ENCODE measurements at regions not wholly inside any gene's neighbourhood (a gene's known extent, or its start where the extent isn't known, plus 50 kb on each side); places are given as distances from the start of the nearest gene placed in this dataset.

DNA sequence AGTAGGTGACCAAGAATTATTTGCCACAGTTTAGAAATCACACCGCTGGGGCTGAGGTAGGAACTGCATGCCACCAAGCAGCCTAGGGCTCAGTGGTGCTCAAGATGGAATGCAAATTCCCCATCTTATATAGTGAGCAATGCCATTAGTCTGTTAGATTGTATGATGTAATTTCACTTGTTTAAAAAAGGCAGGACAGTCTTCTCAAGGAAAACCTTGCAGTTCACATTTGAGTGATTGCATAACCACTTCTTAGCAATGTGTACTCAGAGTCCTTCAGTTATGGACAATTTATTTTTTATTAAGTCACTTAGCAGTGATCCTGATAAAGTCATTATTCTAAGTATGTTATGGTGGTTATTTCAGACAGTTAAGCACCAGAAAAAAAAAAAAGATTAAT lies 142.9 kb upstream of the SFRP2 start:
- no peak overlapping the region for H3K27ac Mint-ChIP-seq
- TF ChIP-seq, protein P1, sequence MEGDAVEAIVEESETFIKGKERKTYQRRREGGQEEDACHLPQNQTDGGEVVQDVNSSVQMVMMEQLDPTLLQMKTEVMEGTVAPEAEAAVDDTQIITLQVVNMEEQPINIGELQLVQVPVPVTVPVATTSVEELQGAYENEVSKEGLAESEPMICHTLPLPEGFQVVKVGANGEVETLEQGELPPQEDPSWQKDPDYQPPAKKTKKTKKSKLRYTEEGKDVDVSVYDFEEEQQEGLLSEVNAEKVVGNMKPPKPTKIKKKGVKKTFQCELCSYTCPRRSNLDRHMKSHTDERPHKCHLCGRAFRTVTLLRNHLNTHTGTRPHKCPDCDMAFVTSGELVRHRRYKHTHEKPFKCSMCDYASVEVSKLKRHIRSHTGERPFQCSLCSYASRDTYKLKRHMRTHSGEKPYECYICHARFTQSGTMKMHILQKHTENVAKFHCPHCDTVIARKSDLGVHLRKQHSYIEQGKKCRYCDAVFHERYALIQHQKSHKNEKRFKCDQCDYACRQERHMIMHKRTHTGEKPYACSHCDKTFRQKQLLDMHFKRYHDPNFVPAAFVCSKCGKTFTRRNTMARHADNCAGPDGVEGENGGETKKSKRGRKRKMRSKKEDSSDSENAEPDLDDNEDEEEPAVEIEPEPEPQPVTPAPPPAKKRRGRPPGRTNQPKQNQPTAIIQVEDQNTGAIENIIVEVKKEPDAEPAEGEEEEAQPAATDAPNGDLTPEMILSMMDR (IDR thresholded peaks at IDR 0.05; ENCODE audit: unreplicated experiment): no peak
- DNase-seq (ENCODE audit: low spot score in 2 of 2, unreplicated experiment in 2 of 2): no peak
- H3K36me3 Mint-ChIP-seq: no peaks in the 10 kb centered on the region
- H3K27me3 Mint-ChIP-seq (ENCODE audit: low read depth): no peaks in the 10 kb centered on the region
- no peaks in the 10 kb centered on the region for H3K9me3 Mint-ChIP-seq
- no peak overlapping the region for H3K4me3 Mint-ChIP-seq
- peaks cover 4% of the 10 kb centered on the region for H3K4me1 Mint-ChIP-seq

DNA sequence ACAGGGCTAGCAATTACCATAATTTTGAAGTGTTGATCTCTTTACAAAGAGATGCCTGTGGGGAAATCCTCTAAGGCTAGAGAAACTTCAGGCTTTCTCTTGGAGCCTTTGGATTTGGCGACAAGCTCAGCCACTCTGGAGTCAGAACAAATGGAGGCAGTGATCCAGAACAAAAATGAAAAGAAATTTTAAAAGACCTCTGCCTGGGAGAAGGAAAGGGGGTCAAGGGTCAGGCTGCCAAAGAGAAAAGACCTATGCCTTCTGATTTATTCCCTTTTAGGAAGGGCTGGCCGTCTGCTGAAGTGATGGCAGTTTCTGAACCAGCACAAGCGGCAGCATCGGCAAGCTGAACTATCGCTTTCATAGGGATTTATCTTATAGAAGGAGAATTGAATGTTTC lies 140.8 kb upstream of the SFRP2 start:
- TF ChIP-seq, protein P1 (IDR thresholded peaks at IDR 0.05; ENCODE audit: unreplicated experiment): no peak
- H3K4me3 Mint-ChIP-seq: no peak overlapping the region
- no peaks in the 10 kb centered on the region for H3K27me3 Mint-ChIP-seq (ENCODE audit: low read depth)
- no peaks in the 10 kb centered on the region for H3K36me3 Mint-ChIP-seq
- no peak overlapping the region for H3K27ac Mint-ChIP-seq
- peaks cover 4% of the 10 kb centered on the region for H3K4me1 Mint-ChIP-seq
- no peak for DNase-seq (ENCODE audit: low spot score in 2 of 2, unreplicated experiment in 2 of 2)
- no peaks in the 10 kb centered on the region for H3K9me3 Mint-ChIP-seq

DNA sequence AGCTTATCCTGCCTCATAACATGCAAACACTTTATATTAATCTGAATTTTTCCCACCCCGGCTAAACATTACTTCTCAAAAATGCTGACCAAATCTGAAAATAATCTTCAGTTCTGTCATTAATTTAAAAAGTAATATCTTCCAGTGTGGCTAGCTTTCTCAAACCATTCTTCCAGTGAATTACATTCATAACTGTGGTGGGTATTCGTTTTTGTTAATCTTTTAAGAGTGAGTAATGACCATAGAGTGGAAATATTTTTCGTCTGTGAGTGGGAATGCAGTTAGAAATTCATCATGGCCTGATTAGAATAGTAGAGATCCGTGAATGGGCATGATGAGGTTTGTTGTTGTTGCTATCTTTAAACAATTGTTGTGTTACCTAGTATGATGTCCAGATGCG lies 138.6 kb upstream of the SFRP2 start:
- no peaks in the 10 kb centered on the region for H3K36me3 Mint-ChIP-seq
- H3K9me3 Mint-ChIP-seq: no peaks in the 10 kb centered on the region
- H3K4me1 Mint-ChIP-seq: no peaks in the 10 kb centered on the region
- no peak overlapping the region for H3K4me3 Mint-ChIP-seq
- no peak overlapping the region for H3K27ac Mint-ChIP-seq
- DNase-seq (ENCODE audit: low spot score in 2 of 2, unreplicated experiment in 2 of 2): no peak
- no peaks in the 10 kb centered on the region for H3K27me3 Mint-ChIP-seq (ENCODE audit: low read depth)
- TF ChIP-seq, protein P1 (IDR thresholded peaks at IDR 0.05; ENCODE audit: unreplicated experiment): no peak

DNA sequence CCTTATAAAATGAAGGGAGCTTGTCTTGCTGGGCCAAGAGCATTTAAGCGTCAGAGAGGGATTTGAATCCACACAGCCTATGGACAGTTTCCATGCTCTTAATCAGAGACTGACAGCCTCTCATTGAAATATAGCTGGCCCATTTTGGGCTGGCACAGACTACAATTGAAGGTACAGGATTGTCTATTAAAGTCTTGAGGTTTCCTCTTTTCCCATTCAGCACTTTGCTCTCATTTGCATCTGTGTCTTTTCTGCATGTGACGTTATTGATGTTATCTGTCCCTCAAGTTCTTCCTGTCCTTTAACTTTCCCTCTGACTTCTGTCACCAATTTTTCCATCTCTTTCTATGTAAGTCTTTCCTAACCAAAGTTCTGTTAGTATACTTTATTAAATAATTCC lies 133.3 kb upstream of the SFRP2 start:
- H3K36me3 Mint-ChIP-seq: no peaks in the 10 kb centered on the region
- no peak for DNase-seq (ENCODE audit: low spot score in 2 of 2, unreplicated experiment in 2 of 2)
- H3K4me1 Mint-ChIP-seq: peaks cover 2% of the 10 kb centered on the region
- no peak overlapping the region for H3K4me3 Mint-ChIP-seq
- no peak overlapping the region for H3K27ac Mint-ChIP-seq
- TF ChIP-seq, protein P1 (IDR thresholded peaks at IDR 0.05; ENCODE audit: unreplicated experiment): no peak
- H3K27me3 Mint-ChIP-seq (ENCODE audit: low read depth): peaks cover 6% of the 10 kb centered on the region
- no peaks in the 10 kb centered on the region for H3K9me3 Mint-ChIP-seq

DNA sequence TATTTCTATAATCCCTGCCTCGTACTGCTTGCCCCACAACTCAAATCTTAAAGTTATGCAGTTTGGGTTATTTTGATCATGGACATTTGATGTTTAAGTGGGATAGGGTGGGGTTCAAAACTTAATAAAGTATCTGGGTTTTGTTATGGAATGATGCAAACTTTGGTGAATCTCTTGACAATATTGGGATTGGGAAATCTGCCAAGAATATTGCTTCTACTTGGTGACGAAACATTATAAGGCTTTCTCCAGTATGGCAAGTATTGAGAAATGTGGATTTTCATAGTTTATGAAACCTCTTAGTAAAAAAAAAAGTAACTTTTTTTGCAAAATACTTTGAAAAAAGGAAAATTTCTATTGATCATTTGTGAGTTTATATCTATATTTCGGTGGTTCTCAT lies 130.8 kb upstream of the SFRP2 start:
- no peaks in the 10 kb centered on the region for H3K9me3 Mint-ChIP-seq
- no peak overlapping the region for H3K27ac Mint-ChIP-seq
- no peak overlapping the region for H3K4me3 Mint-ChIP-seq
- TF ChIP-seq, protein P1 (IDR thresholded peaks at IDR 0.05; ENCODE audit: unreplicated experiment): no peak
- no peaks in the 10 kb centered on the region for H3K36me3 Mint-ChIP-seq
- no peak for DNase-seq (ENCODE audit: low spot score in 2 of 2, unreplicated experiment in 2 of 2)
- H3K4me1 Mint-ChIP-seq: peaks cover 3% of the 10 kb centered on the region
- H3K27me3 Mint-ChIP-seq (ENCODE audit: low read depth): peaks cover 6% of the 10 kb centered on the region

DNA sequence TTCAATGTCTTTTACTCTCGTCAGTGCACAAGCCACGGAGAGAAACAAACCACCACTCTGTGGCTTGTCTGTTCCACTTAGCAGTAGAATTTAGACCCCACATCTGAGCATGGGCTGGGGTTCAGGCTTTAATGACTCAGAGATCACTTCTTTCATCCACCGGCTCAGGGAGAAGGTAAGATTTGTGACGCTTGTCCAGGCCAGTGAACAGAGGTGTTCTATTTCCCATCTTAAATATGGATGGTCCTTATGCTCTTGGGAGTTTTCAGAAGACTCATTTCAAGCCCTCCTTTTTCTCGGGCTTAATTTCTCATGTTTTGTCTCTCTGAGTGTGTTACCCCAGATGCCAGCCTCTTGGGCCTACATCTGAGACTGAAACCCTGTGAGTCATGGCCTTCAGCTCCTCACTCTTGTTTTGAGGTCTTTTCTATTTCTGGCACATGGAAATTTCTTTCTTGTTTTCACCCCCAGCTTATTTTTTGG lies 127.4 kb upstream of the SFRP2 start:
- TF ChIP-seq, protein P1 (IDR thresholded peaks at IDR 0.05; ENCODE audit: unreplicated experiment): no peak
- Mint-ChIP-seq H3K27me3 (ENCODE audit: low read depth) (peaks cover 12% of the 10 kb centered on the region), H3K27ac (no peak overlapping the region), H3K4me3 (no peak overlapping the region), H3K4me1 (peaks cover 3% of the 10 kb centered on the region), H3K36me3 (no peaks in the 10 kb centered on the region), H3K9me3 (no peaks in the 10 kb centered on the region)
- DNase-seq (ENCODE audit: low spot score in 2 of 2, unreplicated experiment in 2 of 2): no peak

All from mesothelial cell of epicardium (in vitro differentiated cells).